ENCODE measurements at regions not wholly inside any gene's neighbourhood (a gene's known extent, or its start where the extent isn't known, plus 50 kb on each side); places are given as distances from the start of the nearest gene placed in this dataset.

- TF ChIP-seq, protein P1, sequence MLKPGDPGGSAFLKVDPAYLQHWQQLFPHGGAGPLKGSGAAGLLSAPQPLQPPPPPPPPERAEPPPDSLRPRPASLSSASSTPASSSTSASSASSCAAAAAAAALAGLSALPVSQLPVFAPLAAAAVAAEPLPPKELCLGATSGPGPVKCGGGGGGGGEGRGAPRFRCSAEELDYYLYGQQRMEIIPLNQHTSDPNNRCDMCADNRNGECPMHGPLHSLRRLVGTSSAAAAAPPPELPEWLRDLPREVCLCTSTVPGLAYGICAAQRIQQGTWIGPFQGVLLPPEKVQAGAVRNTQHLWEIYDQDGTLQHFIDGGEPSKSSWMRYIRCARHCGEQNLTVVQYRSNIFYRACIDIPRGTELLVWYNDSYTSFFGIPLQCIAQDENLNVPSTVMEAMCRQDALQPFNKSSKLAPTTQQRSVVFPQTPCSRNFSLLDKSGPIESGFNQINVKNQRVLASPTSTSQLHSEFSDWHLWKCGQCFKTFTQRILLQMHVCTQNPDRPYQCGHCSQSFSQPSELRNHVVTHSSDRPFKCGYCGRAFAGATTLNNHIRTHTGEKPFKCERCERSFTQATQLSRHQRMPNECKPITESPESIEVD (tag by site-specific recombination; IDR thresholded peaks at IDR 0.05) = no peak
- no peak for TF ChIP-seq SP2 (tag by site-specific recombination; IDR thresholded peaks at IDR 0.05)
Observed at GRCh38 chr9:26220367-26220766, 542.1 kb upstream of the TUSC1 start (continued).

DNA sequence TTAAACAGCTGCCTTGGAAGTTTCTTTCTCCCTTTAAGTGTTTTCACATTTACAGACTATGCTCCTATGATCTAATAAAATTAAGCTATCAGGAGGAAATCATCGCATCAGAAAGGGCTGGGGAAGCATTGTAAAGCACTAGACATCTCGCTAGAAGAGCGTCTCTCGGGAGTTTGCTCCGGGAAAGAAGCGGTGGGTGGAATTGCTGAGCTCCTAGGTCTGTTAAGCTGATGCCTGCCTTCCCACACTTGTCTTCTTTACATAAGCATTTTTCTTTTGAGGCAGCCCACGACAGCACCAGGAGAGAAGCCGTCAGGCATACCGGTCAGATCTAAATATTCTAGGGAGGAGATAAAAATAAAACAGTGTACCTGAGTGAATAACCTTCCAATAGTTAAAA is 541.7 kb upstream of the TUSC1 start:
- Histone ChIP-seq H3K4me1 (ENCODE audit: control insufficient read depth, insufficient read depth, low read length) (no peaks in the 10 kb centered on the region), H3K4me3 (ENCODE audit: low read depth, low read length) (no peak overlapping the region), H3K36me3 (ENCODE audit: control insufficient read depth in 2 of 2, insufficient read depth in 1 of 2, low read length in 2 of 2) (no peaks in the 10 kb centered on the region), H3K9me3 (ENCODE audit: control insufficient read depth, insufficient read depth, low read depth, low read length) (no peaks in the 10 kb centered on the region), H3K27ac (ENCODE audit: extremely low read depth, low read depth, low read length) (no peak overlapping the region)
- ChIA-PET CTCF (interaction anchor here (0.5 to 0.8 kb wide), 2 partner anchors 10 to 401 kb away, joined by 3 read pairs; no protein-coding TSS in a partner anchor), POLR2A (no interaction called here)
- TF ChIP-seq ZNF664 (tag by site-specific recombination; IDR thresholded peaks at IDR 0.05) = no peak
- TF ChIP-seq ZNF791 (tag by site-specific recombination; IDR thresholded peaks at IDR 0.05) = no peak
- TF ChIP-seq YY2 (tag by site-specific recombination; IDR thresholded peaks at IDR 0.05) = no peak
- no peak for TF ChIP-seq ZNF114 (tag by site-specific recombination; IDR thresholded peaks at IDR 0.05)
- no peak for TF ChIP-seq MYNN (tag by site-specific recombination; IDR thresholded peaks at IDR 0.05; ENCODE audit: borderline replicate concordance)
- no peak for TF ChIP-seq ZNF350 (tag by site-specific recombination; IDR thresholded peaks at IDR 0.05)
- TF ChIP-seq ZNF366 (tag by site-specific recombination; conservative IDR thresholded peaks at IDR 0.05) = no peak
- TF ChIP-seq ZNF138 (tag by site-specific recombination; IDR thresholded peaks at IDR 0.05; ENCODE audit: borderline replicate concordance) = no peak
- TF ChIP-seq, protein P2, sequence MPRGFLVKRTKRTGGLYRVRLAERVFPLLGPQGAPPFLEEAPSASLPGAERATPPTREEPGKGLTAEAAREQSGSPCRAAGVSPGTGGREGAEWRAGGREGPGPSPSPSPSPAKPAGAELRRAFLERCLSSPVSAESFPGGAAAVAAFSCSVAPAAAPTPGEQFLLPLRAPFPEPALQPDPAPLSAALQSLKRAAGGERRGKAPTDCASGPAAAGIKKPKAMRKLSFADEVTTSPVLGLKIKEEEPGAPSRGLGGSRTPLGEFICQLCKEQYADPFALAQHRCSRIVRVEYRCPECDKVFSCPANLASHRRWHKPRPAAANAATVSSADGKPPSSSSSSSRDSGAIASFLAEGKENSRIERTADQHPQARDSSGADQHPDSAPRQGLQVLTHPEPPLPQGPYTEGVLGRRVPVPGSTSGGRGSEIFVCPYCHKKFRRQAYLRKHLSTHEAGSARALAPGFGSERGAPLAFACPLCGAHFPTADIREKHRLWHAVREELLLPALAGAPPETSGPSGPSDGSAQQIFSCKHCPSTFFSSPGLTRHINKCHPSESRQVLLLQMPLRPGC (tag by site-specific recombination; IDR thresholded peaks at IDR 0.05) = no peak

GRCh38 chr9:26216702-26217101 is 538.5 kb upstream of the TUSC1 start:
- no peaks in the 10 kb centered on the region for H3K9me3 ChIP-seq (ENCODE audit: control insufficient read depth, insufficient read depth, low read depth, low read length)
- POLR2A ChIA-PET = no interaction called here
- H3K27ac ChIP-seq (ENCODE audit: extremely low read depth, low read depth, low read length) = no peak overlapping the region
- no peak overlapping the region for H3K4me3 ChIP-seq (ENCODE audit: low read depth, low read length)
- no peaks in the 10 kb centered on the region for H3K4me1 ChIP-seq (ENCODE audit: control insufficient read depth, insufficient read depth, low read length)
- no peaks in the 10 kb centered on the region for H3K36me3 ChIP-seq (ENCODE audit: control insufficient read depth in 2 of 2, insufficient read depth in 1 of 2, low read length in 2 of 2)
- CTCF ChIA-PET = no interaction called here
- TF ChIP-seq ZNF488 (tag by site-specific recombination; IDR thresholded peaks at IDR 0.05) = no peak
- TF ChIP-seq, protein P3, sequence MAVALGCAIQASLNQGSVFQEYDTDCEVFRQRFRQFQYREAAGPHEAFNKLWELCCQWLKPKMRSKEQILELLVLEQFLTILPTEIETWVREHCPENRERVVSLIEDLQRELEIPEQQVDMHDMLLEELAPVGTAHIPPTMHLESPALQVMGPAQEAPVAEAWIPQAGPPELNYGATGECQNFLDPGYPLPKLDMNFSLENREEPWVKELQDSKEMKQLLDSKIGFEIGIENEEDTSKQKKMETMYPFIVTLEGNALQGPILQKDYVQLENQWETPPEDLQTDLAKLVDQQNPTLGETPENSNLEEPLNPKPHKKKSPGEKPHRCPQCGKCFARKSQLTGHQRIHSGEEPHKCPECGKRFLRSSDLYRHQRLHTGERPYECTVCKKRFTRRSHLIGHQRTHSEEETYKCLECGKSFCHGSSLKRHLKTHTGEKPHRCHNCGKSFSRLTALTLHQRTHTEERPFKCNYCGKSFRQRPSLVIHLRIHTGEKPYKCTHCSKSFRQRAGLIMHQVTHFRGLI (tag by site-specific recombination; IDR thresholded peaks at IDR 0.05) = no peak
- TF ChIP-seq ZBTB20 (tag by site-specific recombination; IDR thresholded peaks at IDR 0.05) = no peak
- TF ChIP-seq ZBTB7A (tag by site-specific recombination; IDR thresholded peaks at IDR 0.05; ENCODE audit: low read depth) = no peak
- no peak for TF ChIP-seq SETDB1 (IDR thresholded peaks at IDR 0.05; ENCODE audit: insufficient read length, low read length)
- TF ChIP-seq ZXDB (tag by site-specific recombination; IDR thresholded peaks at IDR 0.05) = no peak
- TF ChIP-seq, protein P4, sequence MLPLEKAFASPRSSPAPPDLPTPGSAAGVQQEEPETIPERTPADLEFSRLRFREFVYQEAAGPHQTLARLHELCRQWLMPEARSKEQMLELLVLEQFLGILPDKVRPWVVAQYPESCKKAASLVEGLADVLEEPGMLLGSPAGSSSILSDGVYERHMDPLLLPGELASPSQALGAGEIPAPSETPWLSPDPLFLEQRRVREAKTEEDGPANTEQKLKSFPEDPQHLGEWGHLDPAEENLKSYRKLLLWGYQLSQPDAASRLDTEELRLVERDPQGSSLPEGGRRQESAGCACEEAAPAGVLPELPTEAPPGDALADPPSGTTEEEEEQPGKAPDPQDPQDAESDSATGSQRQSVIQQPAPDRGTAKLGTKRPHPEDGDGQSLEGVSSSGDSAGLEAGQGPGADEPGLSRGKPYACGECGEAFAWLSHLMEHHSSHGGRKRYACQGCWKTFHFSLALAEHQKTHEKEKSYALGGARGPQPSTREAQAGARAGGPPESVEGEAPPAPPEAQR (tag by site-specific recombination; IDR thresholded peaks at IDR 0.05) = no peak
- TF ChIP-seq ZBTB10 (tag by site-specific recombination; IDR thresholded peaks at IDR 0.05) = no peak
- TF ChIP-seq GLI2 (tag by site-specific recombination; IDR thresholded peaks at IDR 0.05; ENCODE audit: borderline replicate concordance, low read depth) = no peak
- TF ChIP-seq, protein P5, sequence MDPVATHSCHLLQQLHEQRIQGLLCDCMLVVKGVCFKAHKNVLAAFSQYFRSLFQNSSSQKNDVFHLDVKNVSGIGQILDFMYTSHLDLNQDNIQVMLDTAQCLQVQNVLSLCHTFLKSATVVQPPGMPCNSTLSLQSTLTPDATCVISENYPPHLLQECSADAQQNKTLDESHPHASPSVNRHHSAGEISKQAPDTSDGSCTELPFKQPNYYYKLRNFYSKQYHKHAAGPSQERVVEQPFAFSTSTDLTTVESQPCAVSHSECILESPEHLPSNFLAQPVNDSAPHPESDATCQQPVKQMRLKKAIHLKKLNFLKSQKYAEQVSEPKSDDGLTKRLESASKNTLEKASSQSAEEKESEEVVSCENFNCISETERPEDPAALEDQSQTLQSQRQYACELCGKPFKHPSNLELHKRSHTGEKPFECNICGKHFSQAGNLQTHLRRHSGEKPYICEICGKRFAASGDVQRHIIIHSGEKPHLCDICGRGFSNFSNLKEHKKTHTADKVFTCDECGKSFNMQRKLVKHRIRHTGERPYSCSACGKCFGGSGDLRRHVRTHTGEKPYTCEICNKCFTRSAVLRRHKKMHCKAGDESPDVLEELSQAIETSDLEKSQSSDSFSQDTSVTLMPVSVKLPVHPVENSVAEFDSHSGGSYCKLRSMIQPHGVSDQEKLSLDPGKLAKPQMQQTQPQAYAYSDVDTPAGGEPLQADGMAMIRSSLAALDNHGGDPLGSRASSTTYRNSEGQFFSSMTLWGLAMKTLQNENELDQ (tag by site-specific recombination; IDR thresholded peaks at IDR 0.05; ENCODE audit: low read depth) = no peak
- no peak for TF ChIP-seq KLF9 (tag by site-specific recombination; IDR thresholded peaks at IDR 0.05; ENCODE audit: low read depth)

All from HEK293 (cell line).